ENCODE measurements at regions not wholly inside any gene's neighbourhood (a gene's known extent, or its start where the extent isn't known, plus 50 kb on each side); places are given as distances from the start of the nearest gene placed in this dataset.
A peak's percentile ranks its signal among the peaks of the same experiment; 100 is the strongest.

DNA sequence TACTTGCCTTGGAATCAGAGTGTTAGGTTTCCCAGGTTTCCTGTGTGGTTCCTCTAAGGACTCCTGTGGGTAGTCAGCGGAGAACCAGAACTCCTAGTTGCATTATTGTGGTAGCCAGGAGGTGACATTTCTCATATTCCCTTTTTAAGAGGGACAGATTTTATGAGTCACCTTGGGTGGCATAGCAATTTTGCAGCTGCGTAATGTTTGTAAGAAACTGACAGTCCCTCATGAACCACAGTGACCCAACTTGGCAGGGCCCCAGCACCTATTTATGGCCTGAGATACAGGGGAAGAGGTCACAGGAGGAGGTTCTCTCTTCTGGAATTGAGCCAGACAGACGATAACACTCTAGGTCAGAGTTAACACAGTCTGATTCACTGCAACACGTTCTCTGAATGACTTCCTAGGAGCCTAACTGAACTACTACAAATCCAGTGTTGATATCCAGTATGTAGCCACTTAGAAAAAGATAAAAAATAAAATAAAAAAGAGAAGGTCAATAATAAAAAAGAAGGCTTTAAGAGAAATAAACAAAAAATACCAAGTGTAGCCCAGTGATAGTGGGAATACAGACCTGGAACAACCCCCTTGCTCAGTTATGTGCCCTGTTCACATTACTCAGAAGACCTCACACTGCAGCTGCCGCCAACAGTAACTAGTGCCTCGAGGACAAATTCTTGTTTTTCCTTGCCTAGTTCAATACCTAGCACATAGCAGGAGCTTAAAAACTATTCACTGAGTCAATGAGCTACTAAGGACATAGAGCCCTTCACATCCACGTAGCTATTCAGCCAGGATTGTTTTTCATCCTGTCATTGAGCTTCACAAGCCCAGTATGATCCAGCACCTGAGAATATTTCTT, 50.7 kb upstream of the VLDLR start (continued):
- TF ChIP-seq ARID3B (CRISPR knock-in tag; IDR thresholded peaks at IDR 0.05; ENCODE audit: borderline replicate concordance) (no peak), KAT7 (CRISPR knock-in tag; IDR thresholded peaks at IDR 0.05; ENCODE audit: borderline replicate concordance) (no peak), MEIS2 (IDR thresholded peaks at IDR 0.05; ENCODE audit: partially characterized antibody) (peak; percentile 31), SRF (CRISPR knock-in tag; IDR thresholded peaks at IDR 0.05) (0 out of 4 replicates have a peak, but pooled peaks of 1 of the 2 experiments have one; percentile 26), FUS (optimal IDR thresholded peaks at IDR 0.05; ENCODE audit: low read depth, low read length) (no peak), NR2C1 (IDR thresholded peaks at IDR 0.05) (no peak), NR2C1 (tag; IDR thresholded peaks at IDR 0.05) (peak; percentile 44; the same call in 1 of the 2 replicates), ZNF232 (CRISPR knock-in tag; IDR thresholded peaks at IDR 0.05) (no peak), RBM39 (optimal IDR thresholded peaks at IDR 0.05; ENCODE audit: low read depth, low read length) (no peak), BHLHE40 (IDR thresholded peaks at IDR 0.05; ENCODE audit: low read length) (0 out of 2 replicates have a peak, but pooled peaks have one; percentile 16), NCOR1 (IDR thresholded peaks at IDR 0.05) (0 out of 2 replicates have a peak, but pooled peaks have one; percentile 11), TSC22D4 (tag; IDR thresholded peaks at IDR 0.05) (no peak), OTX1 (CRISPR knock-in tag; IDR thresholded peaks at IDR 0.05) (no peak), TBP (optimal IDR thresholded peaks at IDR 0.05; ENCODE audit: low read depth, low read length) (no peak)
- TF ChIP-seq, protein P1, sequence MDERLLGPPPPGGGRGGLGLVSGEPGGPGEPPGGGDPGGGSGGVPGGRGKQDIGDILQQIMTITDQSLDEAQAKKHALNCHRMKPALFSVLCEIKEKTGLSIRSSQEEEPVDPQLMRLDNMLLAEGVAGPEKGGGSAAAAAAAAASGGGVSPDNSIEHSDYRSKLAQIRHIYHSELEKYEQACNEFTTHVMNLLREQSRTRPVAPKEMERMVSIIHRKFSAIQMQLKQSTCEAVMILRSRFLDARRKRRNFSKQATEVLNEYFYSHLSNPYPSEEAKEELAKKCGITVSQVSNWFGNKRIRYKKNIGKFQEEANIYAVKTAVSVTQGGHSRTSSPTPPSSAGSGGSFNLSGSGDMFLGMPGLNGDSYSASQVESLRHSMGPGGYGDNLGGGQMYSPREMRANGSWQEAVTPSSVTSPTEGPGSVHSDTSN (CRISPR knock-in tag; IDR thresholded peaks at IDR 0.05; ENCODE audit: low read depth): no peak
- TF ChIP-seq, protein P1 (tag; conservative IDR thresholded peaks at IDR 0.05; ENCODE audit: low read depth): 0 out of 2 replicates have a peak, but pooled peaks have one; percentile 10
